Suprapubic skin (tissue), 4 donors: ENCODE measurements at regions not wholly inside any gene's neighbourhood (a gene's known extent, or its start where the extent isn't known, plus 50 kb on each side); places are given as distances from the start of the nearest gene placed in this dataset.

Source experiments
- DNase-seq, 2 donors: peaks; one replicate each; pipeline ENCODE4 v3.0.0-alpha.2; 2019; ENCODE audit warnings: low spot score in 2 of 2
- H3K27ac ChIP-seq: fragments of 200-600 bp; sonication (generic); one replicate; pipeline ENCODE4 v1.5.1; 2019
- H3K27me3 ChIP-seq: fragments of 200-600 bp; sonication (generic); one replicate; pipeline ENCODE4 v1.5.1; 2019
- H3K36me3 ChIP-seq: fragments of 200-600 bp; sonication (generic); one replicate; pipeline ENCODE4 v1.5.1; 2019
- H3K4me1 ChIP-seq: fragments of 200-600 bp; sonication (generic); one replicate; pipeline ENCODE4 v1.5.1; 2019
- H3K4me3 ChIP-seq: fragments of 200-600 bp; sonication (generic); one replicate; pipeline ENCODE4 v1.5.1; 2019; ENCODE audit warnings: mild to moderate bottlenecking
- H3K9me3 ChIP-seq: fragments of 200-600 bp; sonication (generic); one replicate; pipeline ENCODE4 v1.5.1; 2019
- EP300 ChIP-seq: sonication (generic); formaldehyde crosslinking; IDR thresholded peaks from one replicate; pipeline ENCODE4 v1.6.1; 2017; ENCODE audit warnings: antibody characterized with exemption
- POLR2A ChIP-seq, 2 donors: fragments of 450-650 bp; IDR thresholded peaks; one replicate each; pipeline ENCODE4 v1.6.1; 2017; ENCODE audit warnings: antibody characterized with exemption in 2 of 2, mild to moderate bottlenecking in 2 of 2, moderate library complexity in 2 of 2
- POLR2AphosphoS5 ChIP-seq, 3 donors: sonication (generic); formaldehyde crosslinking; IDR thresholded peaks; one replicate each; pipeline ENCODE4 v1.6.1; 2017; ENCODE audit warnings: antibody characterized with exemption in 3 of 3
- WGBS: methylation state at CpG from one replicate; pipeline ENCODE4 v1.1.5; 2018; 5-methylcytosine and 5-hydroxymethylcytosine counted together
- TF ChIP-seq, protein P1 (sequence below), 2 donors: fragments of 200-600 bp in 1 of 2; fragments of 450-650 bp in 1 of 2; sonication (generic) in 1 of 2; IDR thresholded peaks; one replicate each; pipeline ENCODE4 v1.5.1; 2016 to 2019; ENCODE audit warnings: antibody characterized with exemption in 2 of 2, mild to moderate bottlenecking in 1 of 2, moderate library complexity in 1 of 2

DNA sequence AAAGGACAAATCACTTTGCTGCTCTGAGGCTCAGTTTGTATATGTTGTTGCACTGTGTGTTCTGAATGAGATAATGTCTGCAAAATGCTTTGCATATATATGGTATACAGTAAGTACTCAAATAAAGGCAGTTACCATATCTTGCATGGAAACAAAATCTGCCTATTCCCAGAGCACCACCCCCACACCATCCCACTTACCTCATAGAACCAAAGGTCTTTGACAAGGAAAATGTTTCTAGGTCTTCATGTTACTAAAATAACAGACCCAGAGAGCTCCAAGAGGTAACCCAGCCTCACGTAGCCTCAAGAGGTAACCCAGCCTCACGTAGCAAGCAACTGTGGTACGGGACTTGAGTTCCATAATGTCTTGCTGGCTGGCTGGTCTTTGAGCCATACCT lies 71.6 kb upstream of the CMKLR1 start:
- no peaks in the 10 kb centered on the region for H3K4me1 ChIP-seq
- TF ChIP-seq EP300 (no peak), POLR2A (IDR thresholded peaks at IDR 0.05) (no peak), POLR2AphosphoS5 (IDR thresholded peaks at IDR 0.05) (no peak)
- TF ChIP-seq, protein P1, sequence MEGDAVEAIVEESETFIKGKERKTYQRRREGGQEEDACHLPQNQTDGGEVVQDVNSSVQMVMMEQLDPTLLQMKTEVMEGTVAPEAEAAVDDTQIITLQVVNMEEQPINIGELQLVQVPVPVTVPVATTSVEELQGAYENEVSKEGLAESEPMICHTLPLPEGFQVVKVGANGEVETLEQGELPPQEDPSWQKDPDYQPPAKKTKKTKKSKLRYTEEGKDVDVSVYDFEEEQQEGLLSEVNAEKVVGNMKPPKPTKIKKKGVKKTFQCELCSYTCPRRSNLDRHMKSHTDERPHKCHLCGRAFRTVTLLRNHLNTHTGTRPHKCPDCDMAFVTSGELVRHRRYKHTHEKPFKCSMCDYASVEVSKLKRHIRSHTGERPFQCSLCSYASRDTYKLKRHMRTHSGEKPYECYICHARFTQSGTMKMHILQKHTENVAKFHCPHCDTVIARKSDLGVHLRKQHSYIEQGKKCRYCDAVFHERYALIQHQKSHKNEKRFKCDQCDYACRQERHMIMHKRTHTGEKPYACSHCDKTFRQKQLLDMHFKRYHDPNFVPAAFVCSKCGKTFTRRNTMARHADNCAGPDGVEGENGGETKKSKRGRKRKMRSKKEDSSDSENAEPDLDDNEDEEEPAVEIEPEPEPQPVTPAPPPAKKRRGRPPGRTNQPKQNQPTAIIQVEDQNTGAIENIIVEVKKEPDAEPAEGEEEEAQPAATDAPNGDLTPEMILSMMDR (IDR thresholded peaks at IDR 0.05): no peak
- no peaks in the 10 kb centered on the region for H3K9me3 ChIP-seq
- no peaks in the 10 kb centered on the region for H3K27me3 ChIP-seq
- no peak for DNase-seq
- no peak overlapping the region for H3K4me3 ChIP-seq
- WGBS: 90% methylated on average over 3 of the region's 3 CpGs
- no peak overlapping the region for H3K27ac ChIP-seq
- H3K36me3 ChIP-seq: no peaks in the 10 kb centered on the region

DNA sequence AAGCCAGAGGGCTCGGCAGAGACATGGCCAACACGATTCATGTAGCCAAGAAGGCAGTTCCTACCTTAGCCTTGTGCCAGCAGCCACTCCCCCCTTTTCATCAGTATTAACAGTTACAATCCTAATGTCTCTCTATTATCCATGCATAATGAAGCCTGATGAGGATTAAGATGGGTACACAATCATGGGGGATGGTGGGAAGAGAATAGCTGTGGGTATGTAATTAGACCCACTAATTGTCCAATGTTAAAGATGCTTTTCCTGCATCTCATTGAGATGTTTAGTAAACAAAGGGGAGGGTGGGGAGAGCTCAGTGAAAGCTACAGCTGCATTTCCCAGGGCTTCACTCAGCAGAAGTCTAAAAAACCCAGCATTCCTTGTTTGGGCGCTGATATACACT lies 70.4 kb upstream of the CMKLR1 start:
- Histone ChIP-seq H3K9me3 (no peaks in the 10 kb centered on the region), H3K36me3 (no peaks in the 10 kb centered on the region), H3K4me1 (no peaks in the 10 kb centered on the region), H3K27ac (no peak overlapping the region), H3K4me3 (no peak overlapping the region), H3K27me3 (no peaks in the 10 kb centered on the region)
- no peak for DNase-seq
- WGBS: 42% methylated on average over 3 of the region's 3 CpGs
- TF ChIP-seq POLR2A (IDR thresholded peaks at IDR 0.05): no peak
- TF ChIP-seq, protein P1 (IDR thresholded peaks at IDR 0.05): no peak
- no peak for TF ChIP-seq EP300
- TF ChIP-seq POLR2AphosphoS5 (IDR thresholded peaks at IDR 0.05): no peak

DNA sequence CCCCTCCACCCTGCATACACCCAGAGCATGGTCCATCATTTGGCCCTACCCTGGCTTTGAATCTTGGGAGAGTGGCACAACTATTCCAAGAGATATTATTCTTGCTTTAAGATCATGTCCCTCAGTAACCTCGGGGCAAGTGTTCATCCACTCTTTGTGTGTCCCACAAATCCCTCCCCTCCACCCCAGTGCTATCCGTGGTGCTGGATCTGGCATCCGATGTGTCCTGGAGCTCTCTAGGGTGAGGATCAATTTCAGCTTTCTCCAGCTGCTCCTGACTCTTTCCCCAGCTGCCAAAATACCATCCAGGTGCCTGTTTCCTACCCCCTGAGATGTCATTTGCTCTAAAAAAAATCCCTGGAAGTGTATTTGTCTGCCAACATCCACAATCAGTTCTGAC lies 64.8 kb upstream of the CMKLR1 start:
- no peaks in the 10 kb centered on the region for H3K36me3 ChIP-seq
- no peaks in the 10 kb centered on the region for H3K9me3 ChIP-seq
- no peak for TF ChIP-seq POLR2AphosphoS5 (IDR thresholded peaks at IDR 0.05)
- TF ChIP-seq EP300: no peak
- TF ChIP-seq, protein P1 (IDR thresholded peaks at IDR 0.05): no peak
- no peak for TF ChIP-seq POLR2A (IDR thresholded peaks at IDR 0.05)
- H3K27me3 ChIP-seq: no peaks in the 10 kb centered on the region
- H3K4me1 ChIP-seq: no peaks in the 10 kb centered on the region
- WGBS: 30% methylated on average over 3 of the region's 3 CpGs
- H3K4me3 ChIP-seq: no peak overlapping the region
- no peak for DNase-seq
- H3K27ac ChIP-seq: no peak overlapping the region

DNA sequence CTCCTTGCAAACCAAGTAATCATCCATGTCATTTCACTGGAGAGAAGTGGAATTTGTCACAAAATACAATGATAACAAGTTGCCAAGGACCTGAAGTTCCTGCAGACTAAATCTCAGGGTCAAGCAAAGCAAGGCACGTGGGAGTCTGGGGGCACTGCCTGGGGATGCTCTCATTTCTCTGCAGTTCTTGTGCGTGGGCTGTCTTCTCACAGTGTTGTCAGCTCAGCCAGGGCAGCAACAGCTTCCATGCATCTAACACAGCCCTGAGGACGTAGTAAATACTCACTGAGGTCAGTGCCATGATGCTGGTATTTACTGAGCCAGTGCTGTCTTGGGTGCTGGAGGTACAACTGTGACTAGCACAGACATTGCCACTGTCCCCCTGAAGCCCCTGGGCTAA lies 62.9 kb upstream of the CMKLR1 start:
- no peak for DNase-seq
- Histone ChIP-seq H3K27ac (no peak overlapping the region), H3K27me3 (no peaks in the 10 kb centered on the region), H3K36me3 (no peaks in the 10 kb centered on the region), H3K4me3 (no peak overlapping the region), H3K4me1 (no peaks in the 10 kb centered on the region), H3K9me3 (no peaks in the 10 kb centered on the region)
- TF ChIP-seq POLR2A (IDR thresholded peaks at IDR 0.05) (no peak), EP300 (no peak), POLR2AphosphoS5 (IDR thresholded peaks at IDR 0.05) (no peak)
- TF ChIP-seq, protein P1 (IDR thresholded peaks at IDR 0.05): no peak
- WGBS: 48% methylated on average over 3 of the region's 3 CpGs

DNA sequence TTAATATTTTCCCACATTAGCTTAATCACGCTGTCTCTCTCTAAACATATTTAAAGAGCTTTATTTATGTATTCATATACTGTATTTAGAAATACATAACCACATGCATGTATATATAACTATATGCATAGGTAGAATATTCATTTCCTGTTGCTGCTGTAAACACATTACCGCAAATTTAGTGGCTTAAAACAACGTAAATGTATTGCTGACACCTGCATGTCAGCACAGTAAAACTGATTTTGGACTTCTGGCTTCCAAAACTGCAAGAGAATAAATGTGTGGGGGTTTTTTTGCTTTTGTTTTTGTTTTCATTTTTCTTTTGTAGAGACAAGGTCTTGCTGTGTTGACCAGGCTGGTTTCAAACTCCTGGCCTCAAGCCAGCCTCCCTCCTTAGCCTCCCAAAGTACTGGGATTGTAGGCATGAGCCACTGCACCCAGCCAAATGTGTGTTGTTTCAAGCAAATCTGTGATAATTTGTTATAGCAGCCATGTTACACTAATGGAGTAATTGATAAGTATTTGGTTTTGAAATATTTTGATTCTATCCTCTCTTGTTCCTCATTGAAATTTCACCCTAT lies 61.9 kb upstream of the CMKLR1 start:
- no peaks in the 10 kb centered on the region for H3K4me1 ChIP-seq
- no peak for DNase-seq
- no peak overlapping the region for H3K27ac ChIP-seq
- H3K36me3 ChIP-seq: no peaks in the 10 kb centered on the region
- H3K9me3 ChIP-seq: no peaks in the 10 kb centered on the region
- no peak overlapping the region for H3K4me3 ChIP-seq
- 63% methylated on average over 3 of the region's 3 CpGs for WGBS
- no peaks in the 10 kb centered on the region for H3K27me3 ChIP-seq
- TF ChIP-seq POLR2A (IDR thresholded peaks at IDR 0.05) (no peak), POLR2AphosphoS5 (IDR thresholded peaks at IDR 0.05) (no peak), EP300 (no peak)
- TF ChIP-seq, protein P1 (IDR thresholded peaks at IDR 0.05): no peak
